Fibroblast of pulmonary artery (primary cell): ENCODE measurements at regions not wholly inside any gene's neighbourhood (a gene's known extent, or its start where the extent isn't known, plus 50 kb on each side); places are given as distances from the start of the nearest gene placed in this dataset.
A peak's percentile ranks its signal among the peaks of the same experiment; 100 is the strongest.

Experiments used
- DNase-seq: peaks from one replicate; pipeline ENCODE4 v3.0.0-alpha.2; 2010; ENCODE audit warnings: low read depth
- H3K4me3 ChIP-seq: replicated peaks from 2 replicates; pipeline ENCODE4 v1.5.1; 2011; ENCODE audit warnings: low read depth, mild to moderate bottlenecking, control low read depth, low read length, moderate library complexity
- TF ChIP-seq, protein P1 (sequence below): IDR thresholded peaks from 2 replicates; pipeline ENCODE4 v1.5.1; 2011; ENCODE audit warnings: mild to moderate bottlenecking, control low read depth, low read length, inconsistent platforms; ENCODE audit errors: missing control alignments

DNA sequence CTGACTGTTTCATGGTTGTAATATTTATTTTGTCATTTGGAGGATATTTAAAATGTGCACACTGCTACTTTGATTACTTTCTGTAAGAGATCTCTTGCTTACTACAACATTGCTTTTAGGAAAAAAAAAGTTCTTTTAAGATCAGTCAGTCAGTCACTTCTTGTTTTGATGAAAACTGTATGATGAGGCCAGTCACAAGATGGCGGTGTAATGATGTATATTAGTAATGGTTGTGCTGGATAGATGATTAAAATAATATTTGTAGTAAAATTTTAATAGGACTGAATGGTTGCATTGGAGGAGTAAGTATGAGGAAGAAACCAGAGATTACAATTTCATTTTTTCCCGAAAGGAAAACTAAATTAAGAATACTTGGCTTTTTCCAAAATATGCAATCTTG, 2411.1 kb downstream of the PCDH9 start:
- DNase-seq, result peak; percentile 30
- TF ChIP-seq, protein P1, sequence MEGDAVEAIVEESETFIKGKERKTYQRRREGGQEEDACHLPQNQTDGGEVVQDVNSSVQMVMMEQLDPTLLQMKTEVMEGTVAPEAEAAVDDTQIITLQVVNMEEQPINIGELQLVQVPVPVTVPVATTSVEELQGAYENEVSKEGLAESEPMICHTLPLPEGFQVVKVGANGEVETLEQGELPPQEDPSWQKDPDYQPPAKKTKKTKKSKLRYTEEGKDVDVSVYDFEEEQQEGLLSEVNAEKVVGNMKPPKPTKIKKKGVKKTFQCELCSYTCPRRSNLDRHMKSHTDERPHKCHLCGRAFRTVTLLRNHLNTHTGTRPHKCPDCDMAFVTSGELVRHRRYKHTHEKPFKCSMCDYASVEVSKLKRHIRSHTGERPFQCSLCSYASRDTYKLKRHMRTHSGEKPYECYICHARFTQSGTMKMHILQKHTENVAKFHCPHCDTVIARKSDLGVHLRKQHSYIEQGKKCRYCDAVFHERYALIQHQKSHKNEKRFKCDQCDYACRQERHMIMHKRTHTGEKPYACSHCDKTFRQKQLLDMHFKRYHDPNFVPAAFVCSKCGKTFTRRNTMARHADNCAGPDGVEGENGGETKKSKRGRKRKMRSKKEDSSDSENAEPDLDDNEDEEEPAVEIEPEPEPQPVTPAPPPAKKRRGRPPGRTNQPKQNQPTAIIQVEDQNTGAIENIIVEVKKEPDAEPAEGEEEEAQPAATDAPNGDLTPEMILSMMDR, result no peak

DNA sequence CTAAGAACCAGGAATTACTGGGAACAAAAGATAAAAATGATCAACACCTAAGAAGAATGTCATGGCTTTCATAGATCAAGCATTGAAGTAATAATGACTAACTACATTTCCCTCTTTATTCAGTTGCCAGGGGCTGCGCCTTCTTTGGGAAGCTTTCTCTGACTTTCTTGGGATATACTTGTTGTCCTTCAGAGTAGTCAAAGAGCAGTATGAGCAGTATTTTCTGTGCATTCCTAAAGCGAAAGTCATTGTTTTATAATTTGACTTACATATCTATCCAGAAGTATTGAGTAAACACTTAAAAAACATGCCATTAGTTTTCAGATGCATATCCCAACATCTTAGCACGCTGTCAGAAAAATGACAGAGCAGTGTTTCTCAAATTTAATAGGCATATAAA, 2412.4 kb downstream of the PCDH9 start:
- DNase-seq, result peak; percentile 36
- TF ChIP-seq, protein P1, result no peak
- no peak overlapping the region for H3K4me3 ChIP-seq

More for the DNA sequence above, 2411.1 kb downstream of the PCDH9 start:
- no peak overlapping the region for H3K4me3 ChIP-seq

DNA sequence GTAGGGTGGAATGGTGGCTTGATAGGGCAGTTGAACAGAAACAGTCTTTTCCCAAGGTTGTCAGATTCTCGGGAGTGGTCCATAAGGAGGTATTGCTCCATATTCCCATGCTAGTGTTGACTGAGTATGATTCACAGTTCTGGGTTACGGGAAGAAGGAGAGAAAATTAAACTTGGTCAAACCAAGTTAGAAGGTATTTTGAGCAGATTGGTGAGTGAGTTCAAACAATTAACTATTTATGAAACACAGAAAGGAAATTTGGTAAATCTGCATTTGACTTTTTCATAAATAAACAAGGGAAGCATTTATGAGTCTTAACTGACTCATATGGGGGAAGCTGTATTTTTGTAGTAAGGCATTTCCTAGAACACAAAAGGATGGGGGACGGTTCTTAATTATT, 2419.4 kb downstream of the PCDH9 start:
- TF ChIP-seq, protein P1, result no peak
- H3K4me3 ChIP-seq, result no peak overlapping the region
- peak; percentile 64 for DNase-seq

DNA sequence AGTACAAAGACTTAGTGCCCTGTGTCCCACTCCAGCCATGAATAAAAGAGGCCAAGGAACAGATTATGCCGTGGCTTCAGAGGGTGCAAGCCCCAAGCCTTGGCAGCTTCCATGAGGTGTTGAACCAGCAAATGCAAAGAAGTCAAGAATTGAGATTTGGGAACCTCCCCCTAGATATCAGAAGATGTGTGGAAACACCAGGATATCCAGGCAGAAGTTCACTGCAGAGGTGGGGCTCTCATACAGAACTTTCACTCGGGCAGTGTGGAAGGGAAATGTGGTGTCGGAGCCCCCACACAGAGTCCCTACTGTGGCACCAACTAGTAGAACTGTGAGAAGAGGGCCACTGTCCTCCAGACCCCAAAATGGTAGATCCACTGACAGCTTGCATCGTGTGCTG, 2421.4 kb downstream of the PCDH9 start:
- no peak for DNase-seq
- no peak overlapping the region for H3K4me3 ChIP-seq
- TF ChIP-seq, protein P1, result no peak

DNA sequence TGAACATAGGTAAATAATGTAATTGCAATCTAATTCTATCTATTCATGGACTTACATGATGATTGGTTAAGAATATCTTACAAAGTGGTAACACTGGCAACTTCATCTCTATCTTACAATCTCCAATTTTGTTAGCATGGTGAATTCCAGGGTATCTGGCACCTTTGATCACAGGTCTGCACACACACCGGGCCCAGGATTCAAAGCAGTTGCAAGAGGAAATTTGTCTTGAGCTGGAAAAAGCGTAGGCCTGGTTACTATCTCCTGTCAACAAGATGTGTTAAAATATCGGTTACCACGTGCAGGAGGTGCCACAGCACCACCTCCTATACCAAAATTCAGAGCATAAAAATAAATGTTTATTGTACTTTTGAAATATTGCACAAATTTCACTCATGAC, 2428.4 kb downstream of the PCDH9 start:
- no peak overlapping the region for H3K4me3 ChIP-seq
- no peak for DNase-seq
- TF ChIP-seq, protein P1, result no peak

DNA sequence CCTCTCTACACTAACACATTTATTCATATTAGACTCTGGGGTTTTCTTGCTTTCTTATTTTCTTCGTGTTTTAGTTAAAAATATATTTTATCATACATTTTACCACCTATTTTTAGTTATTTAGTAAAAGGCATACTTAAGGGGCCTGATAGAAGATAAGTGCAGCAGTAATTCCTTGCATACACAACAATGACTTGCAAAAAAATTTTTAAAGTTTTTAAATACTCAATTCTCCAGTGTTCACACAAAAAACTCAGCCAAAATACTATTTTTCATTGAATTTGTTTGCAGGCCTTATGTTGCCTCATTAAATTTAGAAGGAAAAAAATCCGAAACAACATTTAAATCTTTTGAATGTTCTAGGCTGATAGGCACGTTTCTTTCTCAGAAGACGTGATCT, 2431.7 kb downstream of the PCDH9 start:
- TF ChIP-seq, protein P1, result no peak
- DNase-seq, result no peak
- H3K4me3 ChIP-seq, result no peak overlapping the region

DNA sequence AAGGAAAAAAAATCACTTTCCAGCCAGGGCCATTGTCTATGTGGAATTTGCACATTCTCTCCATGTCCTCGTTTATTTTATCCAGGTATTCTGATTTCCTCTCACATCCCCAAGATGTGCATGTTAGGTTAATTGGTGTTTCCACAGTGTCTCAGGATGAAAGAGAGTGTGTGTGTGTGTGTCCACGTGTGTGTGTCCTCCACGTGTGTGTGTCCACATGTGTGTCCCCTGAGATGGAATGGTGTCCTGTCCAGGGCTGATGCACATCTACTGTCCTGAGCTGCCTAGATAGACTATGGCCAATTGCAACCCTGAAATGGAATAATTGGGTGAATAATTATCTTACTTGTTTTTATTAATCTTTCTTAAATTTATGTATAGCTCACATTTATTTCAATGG, 2436.5 kb downstream of the PCDH9 start:
- H3K4me3 ChIP-seq, result no peak overlapping the region
- no peak for DNase-seq
- TF ChIP-seq, protein P1, result no peak
